ENCODE measurements at regions not wholly inside any gene's neighbourhood (a gene's known extent, or its start where the extent isn't known, plus 50 kb on each side); places are given as distances from the start of the nearest gene placed in this dataset.

DNA sequence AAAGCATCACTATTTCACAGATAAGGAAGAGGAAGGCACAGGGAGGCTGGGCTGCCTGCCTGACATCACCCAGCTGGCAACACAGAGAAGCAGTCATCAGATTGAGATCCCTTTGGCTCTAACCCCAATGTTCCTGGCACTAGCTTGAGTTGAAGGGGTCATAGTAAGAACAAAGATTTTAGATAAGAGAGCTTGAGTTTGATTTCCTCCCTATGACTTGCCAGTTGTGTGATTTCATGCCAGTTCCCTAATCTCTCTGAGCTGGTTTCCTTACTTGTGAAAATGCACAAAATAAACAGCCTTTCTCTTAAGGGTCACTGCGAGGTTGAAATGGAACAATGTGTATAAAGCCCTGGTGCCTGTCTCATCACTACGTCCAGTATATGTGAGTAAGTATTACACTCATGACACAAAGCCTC lies 475.4 kb upstream of the HS3ST1 start:
- no peak overlapping the region for H2AK5ac ChIP-seq (ENCODE audit: low read depth, low read length)
- no peak overlapping the region for H2BK5ac ChIP-seq (ENCODE audit: low read depth, low read length)
- ChIA-PET CTCF (ENCODE audit: partially characterized antibody) (interaction anchor here (1.0 to 1.3 kb wide), 2 partner anchors 49 to 142 kb away, joined by 3 read pairs; no protein-coding TSS in a partner anchor), POLR2A (ENCODE audit: partially characterized antibody) (no interaction called here)
- no peak overlapping the region for H3K14ac ChIP-seq (ENCODE audit: insufficient read length)
- no peak overlapping the region for H2BK20ac ChIP-seq (ENCODE audit: low read length)
- no peak overlapping the region for H4K91ac ChIP-seq (replicated peaks; ENCODE audit: insufficient read length, low read length)
- no peak overlapping the region for H3K56ac ChIP-seq (replicated peaks; ENCODE audit: insufficient read length, low read depth, low read length)
- H2BK12ac ChIP-seq (ENCODE audit: low read depth, low read length): no peak overlapping the region
- 90% methylated on average over 2 of the region's 2 CpGs; no CpG with 5 or more reads in 1 of the 2 experiments for WGBS, 2 experiments (ENCODE audit: extremely low coverage in 1 of 2, insufficient coverage in 1 of 2, insufficient read length in 1 of 2, insufficient replicate concordance in 2 of 2, low coverage in 1 of 2, low lambda C conversion rate in 2 of 2, missing lambda C conversion rate in 1 of 2)
- no peak overlapping the region for H3K4me2 ChIP-seq (ENCODE audit: insufficient read depth in 1 of 2, low read depth in 2 of 2, low read length in 2 of 2)
- peaks cover 0 to 2% (median 1%) of the 10 kb centered on the region in 4 experiments; a peak in 3 of 7 replicates for H3K4me1 ChIP-seq (replicated peaks in 1 of 4; ENCODE audit: control insufficient read depth in 3 of 4, insufficient read depth in 4 of 4, low read length in 3 of 4)
- H3K27me3 ChIP-seq (replicated peaks in 1 of 4; ENCODE audit: control insufficient read depth in 3 of 4, extremely low read depth in 1 of 4, insufficient read depth in 3 of 4, low read length in 3 of 4): no peaks in the 10 kb centered on the region
- H3K27ac ChIP-seq (ENCODE audit: low read depth, low read length): no peak overlapping the region
- no peak overlapping the region for H2BK15ac ChIP-seq (ENCODE audit: low read length)
- H3K18ac ChIP-seq (ENCODE audit: extremely low read depth, low read length): no peak overlapping the region
- H3K23ac ChIP-seq (ENCODE audit: insufficient read length): no peak overlapping the region
- no peak overlapping the region for H4K5ac ChIP-seq (ENCODE audit: insufficient read length, low read depth, low read length)
- FAIRE-seq (no peak), DNase-seq (ENCODE audit: low read depth in 1 of 2, low spot score in 2 of 2) (no peak)
- H3K9ac ChIP-seq (replicated peaks in 1 of 4; ENCODE audit: extremely low read depth in 1 of 4, low read depth in 3 of 4, low read length in 3 of 4): no peak overlapping the region
- H3K4ac ChIP-seq (replicated peaks; ENCODE audit: insufficient read length, low read depth, low read length): no peak overlapping the region
- no peak overlapping the region for H4K8ac ChIP-seq (ENCODE audit: extremely low read depth, insufficient read depth, low read length)
- H3K9me3 ChIP-seq (ENCODE audit: insufficient read depth in 2 of 2, low read depth in 1 of 2, low read length in 1 of 2): no peaks in the 10 kb centered on the region
- no peak overlapping the region for H3K4me3 ChIP-seq (ENCODE audit: extremely low read depth in 1 of 4, insufficient read depth in 2 of 4, low read depth in 3 of 4, low read length in 4 of 4)
- no peak overlapping the region for H2BK120ac ChIP-seq (replicated peaks; ENCODE audit: low read depth, low read length)
- H3K23me2 ChIP-seq (ENCODE audit: low read depth, low read length): no peaks in the 10 kb centered on the region
- H4K20me1 ChIP-seq (replicated peaks in 1 of 2; ENCODE audit: control insufficient read depth in 1 of 2, insufficient read depth in 2 of 2, low read length in 2 of 2): no peaks in the 10 kb centered on the region
- no peak overlapping the region for H2AFZ ChIP-seq (ENCODE audit: low read length)
- H3K36me3 ChIP-seq (ENCODE audit: control insufficient read depth in 2 of 4, insufficient read depth in 4 of 4, low read length in 3 of 4): no peaks in the 10 kb centered on the region
- H3K79me2 ChIP-seq (ENCODE audit: control insufficient read depth in 1 of 2, insufficient read depth in 2 of 2, low read length in 2 of 2): no peaks in the 10 kb centered on the region
- no peaks in the 10 kb centered on the region for H3K79me1 ChIP-seq (ENCODE audit: low read depth, low read length)
- TF ChIP-seq CTBP2 (IDR thresholded peaks at IDR 0.05; ENCODE audit: borderline replicate concordance, insufficient read depth, insufficient read length, low read length): no peak
- TF ChIP-seq PHF8 (conservative IDR thresholded peaks at IDR 0.05; ENCODE audit: low read depth, low read length): no peak
- TF ChIP-seq ZNF274 (IDR thresholded peaks at IDR 0.05; ENCODE audit: borderline replicate concordance, extremely low read depth, low read length): no peak
- TF ChIP-seq CBX8 (IDR thresholded peaks at IDR 0.05; ENCODE audit: borderline replicate concordance, low read depth, low read length): no peak
- TF ChIP-seq RXRA (IDR thresholded peaks at IDR 0.05; ENCODE audit: insufficient read depth, low read depth, low read length): no peak
- no peak for TF ChIP-seq EZH2 (IDR thresholded peaks at IDR 0.05; ENCODE audit: low read depth, low read length, severe bottlenecking)
- TF ChIP-seq, protein P1, sequence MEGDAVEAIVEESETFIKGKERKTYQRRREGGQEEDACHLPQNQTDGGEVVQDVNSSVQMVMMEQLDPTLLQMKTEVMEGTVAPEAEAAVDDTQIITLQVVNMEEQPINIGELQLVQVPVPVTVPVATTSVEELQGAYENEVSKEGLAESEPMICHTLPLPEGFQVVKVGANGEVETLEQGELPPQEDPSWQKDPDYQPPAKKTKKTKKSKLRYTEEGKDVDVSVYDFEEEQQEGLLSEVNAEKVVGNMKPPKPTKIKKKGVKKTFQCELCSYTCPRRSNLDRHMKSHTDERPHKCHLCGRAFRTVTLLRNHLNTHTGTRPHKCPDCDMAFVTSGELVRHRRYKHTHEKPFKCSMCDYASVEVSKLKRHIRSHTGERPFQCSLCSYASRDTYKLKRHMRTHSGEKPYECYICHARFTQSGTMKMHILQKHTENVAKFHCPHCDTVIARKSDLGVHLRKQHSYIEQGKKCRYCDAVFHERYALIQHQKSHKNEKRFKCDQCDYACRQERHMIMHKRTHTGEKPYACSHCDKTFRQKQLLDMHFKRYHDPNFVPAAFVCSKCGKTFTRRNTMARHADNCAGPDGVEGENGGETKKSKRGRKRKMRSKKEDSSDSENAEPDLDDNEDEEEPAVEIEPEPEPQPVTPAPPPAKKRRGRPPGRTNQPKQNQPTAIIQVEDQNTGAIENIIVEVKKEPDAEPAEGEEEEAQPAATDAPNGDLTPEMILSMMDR (IDR thresholded peaks at IDR 0.05; ENCODE audit: control extremely low read depth in 1 of 3, insufficient read depth in 1 of 3, low read depth in 1 of 3, low read length in 3 of 3): no peak
- TF ChIP-seq, protein P2, sequence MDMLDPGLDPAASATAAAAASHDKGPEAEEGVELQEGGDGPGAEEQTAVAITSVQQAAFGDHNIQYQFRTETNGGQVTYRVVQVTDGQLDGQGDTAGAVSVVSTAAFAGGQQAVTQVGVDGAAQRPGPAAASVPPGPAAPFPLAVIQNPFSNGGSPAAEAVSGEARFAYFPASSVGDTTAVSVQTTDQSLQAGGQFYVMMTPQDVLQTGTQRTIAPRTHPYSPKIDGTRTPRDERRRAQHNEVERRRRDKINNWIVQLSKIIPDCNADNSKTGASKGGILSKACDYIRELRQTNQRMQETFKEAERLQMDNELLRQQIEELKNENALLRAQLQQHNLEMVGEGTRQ (IDR thresholded peaks at IDR 0.05; ENCODE audit: low read length): no peak
- no peak for TF ChIP-seq CHD1 (IDR thresholded peaks at IDR 0.05; ENCODE audit: low read depth, low read length)
- TF ChIP-seq EGR1 (IDR thresholded peaks at IDR 0.05; ENCODE audit: borderline replicate concordance, low read depth, low read length): no peak
- no peak for TF ChIP-seq SIX5 (IDR thresholded peaks at IDR 0.05; ENCODE audit: low read depth, low read length)
